ENCODE measurements at regions not wholly inside any gene's neighbourhood (a gene's known extent, or its start where the extent isn't known, plus 50 kb on each side); places are given as distances from the start of the nearest gene placed in this dataset.

DNA sequence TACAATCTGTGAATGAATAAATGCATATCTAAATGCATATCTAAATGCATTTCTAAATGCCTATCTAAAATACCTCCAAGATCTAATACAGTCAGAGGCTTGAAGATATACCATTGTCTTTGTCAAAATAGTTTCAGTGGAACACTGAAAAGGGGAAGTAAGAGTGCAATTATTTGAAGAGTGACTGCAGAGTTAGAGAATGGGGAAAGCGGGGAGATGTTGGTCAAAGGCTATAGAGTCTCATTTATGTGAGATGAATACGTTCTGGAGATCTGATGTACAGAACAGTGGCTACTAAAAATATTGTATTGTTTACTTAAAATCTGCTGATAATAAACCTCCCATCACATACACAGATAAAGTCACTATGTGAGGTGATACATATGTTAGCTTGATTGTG, 1126.2 kb upstream of the CDH9 start:
- no peak for DNase-seq (ENCODE audit: low read depth)

DNA sequence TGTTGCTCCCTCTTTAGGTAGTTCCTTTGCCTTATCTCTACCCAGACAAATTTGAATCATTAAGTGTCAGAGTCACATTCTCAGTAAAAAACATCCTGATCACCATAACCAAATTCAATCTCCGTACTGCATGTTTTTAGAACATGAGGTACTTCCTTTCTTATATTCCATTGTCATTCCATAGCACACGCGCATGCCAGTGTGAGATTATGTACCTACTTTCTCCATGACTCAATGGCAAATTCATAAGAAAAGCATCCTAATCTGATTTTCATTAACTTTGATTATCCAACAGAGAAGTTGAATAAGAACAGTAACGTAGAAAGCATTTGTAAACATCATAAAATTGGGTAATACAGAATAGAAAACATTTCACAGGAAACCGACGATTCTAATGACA, 1118.6 kb upstream of the CDH9 start:
- DNase-seq (ENCODE audit: low read depth): no peak

DNA sequence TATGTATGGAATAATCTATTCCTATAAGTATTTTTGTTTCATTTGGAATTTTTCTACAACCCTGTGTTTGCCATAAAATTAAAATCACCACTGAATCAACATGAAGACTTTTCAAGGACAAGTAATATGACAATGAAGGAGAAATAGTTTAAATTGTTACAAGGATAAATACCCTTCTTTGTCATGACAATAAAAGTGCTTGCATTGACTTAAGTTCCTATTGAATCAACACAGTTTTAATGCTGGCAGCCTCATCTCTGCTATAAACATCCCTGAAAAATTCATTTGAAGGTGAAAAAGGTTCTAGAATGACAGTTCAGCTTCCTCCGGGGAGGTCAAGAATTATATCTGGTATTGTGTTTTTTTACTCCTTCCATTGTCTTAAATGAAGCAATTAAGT, 1105.1 kb upstream of the CDH9 start:
- no peak for DNase-seq (ENCODE audit: low read depth)

DNA sequence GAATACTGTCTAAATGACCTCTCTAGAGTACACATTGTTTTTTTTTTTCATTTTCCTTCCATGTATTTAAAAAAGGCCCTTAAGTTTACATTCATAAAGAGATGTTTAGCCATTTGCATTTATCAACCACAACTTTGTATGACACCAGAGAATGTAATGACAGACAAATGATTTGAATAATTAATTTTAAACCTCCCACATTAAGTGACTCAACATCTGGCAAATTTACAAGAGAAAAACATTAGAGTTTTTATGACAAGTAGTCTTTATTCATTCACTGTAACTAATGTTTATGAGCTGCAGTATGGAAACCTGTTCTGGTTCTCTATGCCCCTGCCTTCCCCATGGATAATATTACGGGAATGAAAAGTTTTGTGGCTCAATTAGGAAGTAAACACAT, 1093.8 kb upstream of the CDH9 start:
- no peak for DNase-seq (ENCODE audit: low read depth)

DNA sequence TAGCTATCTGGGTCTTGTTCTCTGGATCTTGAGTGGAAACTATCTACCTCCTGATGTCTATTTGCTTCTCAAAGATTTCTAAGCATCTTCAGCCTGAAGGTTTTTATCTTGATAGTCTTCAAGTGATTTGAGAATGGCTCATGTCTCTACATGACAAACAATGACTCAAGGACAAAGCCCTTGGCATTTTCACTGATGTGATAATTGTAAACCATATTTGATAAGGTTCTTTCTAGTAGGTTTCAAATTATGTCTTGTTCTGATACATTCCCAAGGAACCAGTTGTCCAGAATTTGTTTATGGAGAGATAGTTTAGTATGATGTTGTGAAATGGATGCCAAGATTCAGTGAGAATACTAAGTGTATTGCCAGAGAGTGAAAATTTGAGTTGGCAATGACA, 1079.3 kb upstream of the CDH9 start:
- no peak for DNase-seq (ENCODE audit: low read depth)

DNA sequence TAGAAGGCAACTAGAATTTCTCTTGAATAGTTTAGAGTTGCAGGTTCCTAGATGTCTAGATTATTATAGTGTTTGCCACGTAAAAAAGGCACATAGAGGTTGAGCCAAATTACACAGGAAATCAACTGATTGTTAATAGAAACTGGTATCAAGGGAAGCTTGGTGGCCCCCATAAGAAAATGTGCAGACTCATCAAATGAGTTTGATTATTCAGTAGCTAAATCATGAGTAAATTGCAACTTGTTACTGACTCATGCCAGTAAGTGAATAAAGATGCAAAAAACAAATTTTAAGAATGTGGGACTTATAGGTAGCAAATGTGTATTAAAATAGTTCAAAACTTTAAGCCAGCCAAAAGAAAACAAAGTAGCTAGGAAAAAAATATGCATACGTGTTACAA, 1078.9 kb upstream of the CDH9 start:
- no peak for DNase-seq (ENCODE audit: low read depth)

DNA sequence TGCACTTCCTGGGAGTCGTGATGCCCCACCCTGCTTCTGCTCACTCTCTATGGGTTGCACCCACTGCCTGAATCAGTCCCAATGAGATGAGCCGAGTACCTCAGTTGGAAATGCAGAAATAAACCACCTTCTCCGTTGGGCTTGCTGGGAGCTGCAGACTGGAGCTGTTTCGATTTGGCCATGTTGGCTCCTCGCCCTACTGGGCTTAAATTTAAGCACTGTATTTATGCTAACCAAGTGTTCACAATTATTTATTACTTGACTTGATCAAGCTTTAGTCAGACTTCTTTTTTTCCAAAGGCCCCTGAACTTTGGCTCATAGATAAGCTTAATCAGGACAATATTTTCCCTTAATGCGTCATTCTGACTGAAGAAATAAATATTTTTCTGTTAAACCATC, 1072.4 kb upstream of the CDH9 start:
- no peak for DNase-seq (ENCODE audit: low read depth)

DNA sequence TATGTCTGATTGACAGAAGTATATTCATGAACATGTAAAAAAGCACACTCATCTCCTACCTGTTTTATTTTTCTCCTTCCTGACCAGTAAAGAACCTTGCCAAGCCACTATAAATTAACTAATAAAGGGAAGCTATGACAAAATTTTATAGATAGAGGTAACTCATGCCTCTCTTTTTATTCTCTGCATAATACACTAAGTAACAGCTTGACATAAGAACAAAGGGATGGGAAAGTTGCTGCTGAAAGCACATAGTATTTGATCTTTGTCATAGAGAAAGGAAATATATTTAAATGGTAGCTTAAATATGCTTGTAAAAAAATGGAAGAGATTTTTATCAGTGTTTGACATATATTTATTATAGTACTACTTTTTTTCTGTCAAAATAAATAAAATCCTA, 1065.7 kb upstream of the CDH9 start:
- DNase-seq (ENCODE audit: low read depth): no peak

DNA sequence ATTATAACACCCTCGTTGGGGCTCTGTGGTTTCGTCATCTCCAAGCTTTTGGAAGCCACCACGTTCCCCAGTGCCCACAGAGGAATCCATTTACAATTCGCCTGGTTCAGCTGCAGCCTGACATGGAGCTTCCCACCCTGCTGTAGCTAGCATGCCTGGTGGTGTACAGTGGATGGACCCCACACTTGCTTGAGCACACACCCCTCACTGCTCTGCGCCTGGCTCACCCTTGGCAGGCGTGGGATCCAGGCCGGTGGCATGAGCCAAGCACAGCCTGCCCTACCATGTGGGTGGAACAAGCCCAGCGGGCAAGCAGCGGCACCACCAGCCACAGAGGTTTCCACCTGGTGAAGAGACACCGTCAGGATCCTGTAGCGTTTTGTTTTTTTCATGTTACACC, 1045.7 kb upstream of the CDH9 start:
- no peak for DNase-seq (ENCODE audit: low read depth)

DNA sequence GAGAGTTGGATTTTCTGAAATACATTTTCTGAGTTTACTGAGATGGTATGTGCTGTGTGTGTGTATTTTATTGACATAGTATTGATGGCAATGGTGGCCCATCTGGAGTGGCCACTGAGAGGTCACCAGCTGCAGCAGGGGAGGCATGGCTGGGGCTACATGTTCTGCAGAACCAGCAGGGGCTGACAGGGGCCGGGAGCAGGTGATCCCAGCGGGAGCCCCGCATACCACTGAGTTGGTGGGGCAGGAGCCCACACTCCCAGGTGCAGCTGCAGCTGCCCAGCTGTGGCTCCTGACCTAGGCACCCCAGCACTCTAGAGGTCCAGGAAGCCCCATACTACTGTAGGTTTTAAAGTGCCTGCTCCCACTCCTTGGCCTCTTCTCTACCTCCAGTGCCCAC, 1044.2 kb upstream of the CDH9 start:
- no peak for DNase-seq (ENCODE audit: low read depth)

DNA sequence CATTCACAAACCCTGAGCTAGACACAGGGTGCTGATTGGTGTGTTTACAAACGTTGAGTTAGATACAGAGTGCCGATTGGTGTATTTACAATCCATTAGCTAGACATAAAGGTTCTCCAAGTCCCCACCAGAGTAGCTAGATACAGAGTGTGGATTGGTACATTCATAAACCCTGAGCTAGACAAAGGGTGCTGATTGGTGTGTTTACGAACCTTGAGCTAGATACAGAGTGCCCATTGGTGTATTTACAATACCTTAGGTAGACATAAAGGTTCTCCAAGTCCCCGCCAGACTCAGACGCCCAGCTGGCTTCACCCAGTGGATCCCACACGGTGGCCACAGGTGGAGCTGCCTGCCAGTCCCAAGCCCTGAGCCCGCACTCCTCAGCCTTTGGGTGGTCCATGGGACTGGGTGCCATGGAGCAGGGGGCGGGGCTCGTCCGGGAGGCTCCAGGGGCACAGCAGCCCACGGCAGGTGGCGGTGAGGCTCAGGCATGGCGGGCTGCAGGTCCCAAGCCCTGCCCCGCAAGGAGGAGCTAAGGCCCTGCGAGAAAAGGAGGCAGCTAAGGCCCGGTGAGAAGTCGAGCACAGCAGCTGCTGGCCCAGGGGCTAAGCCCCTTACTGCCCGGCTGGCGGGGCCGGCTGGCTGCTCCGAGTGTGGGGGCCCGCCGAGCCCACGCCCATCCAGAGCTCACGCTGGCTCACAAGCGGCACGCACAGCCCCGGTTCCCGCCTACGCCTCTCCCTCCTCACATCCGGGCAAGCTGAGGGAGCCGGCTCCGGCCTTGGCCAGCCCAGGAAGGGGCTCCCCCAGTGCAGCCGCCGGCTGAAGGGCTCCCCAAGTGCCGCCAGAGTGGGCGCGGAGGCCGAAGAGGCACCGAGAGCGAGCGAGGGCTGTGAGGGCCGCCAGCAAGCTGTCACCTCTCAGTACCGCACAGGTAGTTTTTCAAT, 1039.2 kb upstream of the CDH9 start:
- DNase-seq (ENCODE audit: low read depth): no peak

DNA sequence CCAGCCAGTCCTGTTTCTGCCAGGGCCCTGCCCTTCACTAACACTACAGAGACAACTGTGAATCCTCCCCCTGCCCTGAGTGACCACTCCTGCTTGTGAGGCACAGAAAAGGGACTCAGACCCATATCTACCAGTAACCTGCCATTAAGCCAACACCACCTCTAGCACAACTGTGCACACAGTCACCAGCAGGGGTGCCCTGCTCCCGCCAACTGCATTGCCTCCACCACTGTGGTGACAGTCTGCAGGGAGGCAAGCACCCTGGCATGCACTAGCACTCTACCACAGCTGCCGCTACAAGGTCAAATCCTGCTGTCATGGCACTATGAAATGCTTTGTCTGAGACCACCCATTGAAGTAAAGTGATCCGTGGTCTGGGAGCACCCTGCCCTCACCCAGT, 1028.5 kb upstream of the CDH9 start:
- no peak for DNase-seq (ENCODE audit: low read depth)

DNA sequence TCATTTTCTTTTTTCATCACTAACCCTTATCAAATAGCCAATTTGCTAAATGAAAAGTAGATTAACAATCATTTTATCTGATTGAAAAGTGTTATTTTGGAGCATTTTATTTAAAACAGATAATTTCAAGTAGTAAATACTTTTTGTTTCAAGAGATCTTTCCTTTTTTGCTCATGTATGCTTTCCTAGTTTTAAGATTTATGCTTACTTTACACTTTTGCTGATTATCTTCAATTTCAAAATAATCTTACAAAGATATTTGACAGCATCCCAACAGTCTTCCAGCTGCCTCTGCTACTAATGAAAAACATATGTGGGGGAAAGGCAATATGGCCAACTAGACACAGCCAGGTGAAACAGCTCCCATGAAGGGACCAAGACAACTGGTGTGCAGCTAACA, 1027.3 kb upstream of the CDH9 start:
- no peak for DNase-seq (ENCODE audit: low read depth)

DNA sequence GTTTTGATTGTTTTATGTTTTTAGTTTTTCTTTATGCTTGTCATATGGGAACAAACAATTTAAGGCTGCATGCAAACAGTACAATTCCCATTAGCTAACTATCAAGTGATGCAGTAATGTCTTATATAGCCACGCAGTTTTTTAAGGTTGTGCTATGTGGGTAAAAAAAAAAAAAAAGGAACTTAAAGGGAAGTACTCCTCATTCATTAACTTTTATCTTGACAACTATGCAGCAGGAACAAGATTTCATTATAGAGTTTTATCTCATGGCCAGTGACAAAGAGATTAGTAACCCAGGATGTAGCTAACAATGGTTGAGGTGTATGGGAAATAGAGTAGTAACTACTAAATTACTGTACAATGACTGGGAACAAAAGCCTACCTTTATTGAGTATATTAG, 1008.2 kb upstream of the CDH9 start:
- no peak for DNase-seq (ENCODE audit: low read depth)

DNA sequence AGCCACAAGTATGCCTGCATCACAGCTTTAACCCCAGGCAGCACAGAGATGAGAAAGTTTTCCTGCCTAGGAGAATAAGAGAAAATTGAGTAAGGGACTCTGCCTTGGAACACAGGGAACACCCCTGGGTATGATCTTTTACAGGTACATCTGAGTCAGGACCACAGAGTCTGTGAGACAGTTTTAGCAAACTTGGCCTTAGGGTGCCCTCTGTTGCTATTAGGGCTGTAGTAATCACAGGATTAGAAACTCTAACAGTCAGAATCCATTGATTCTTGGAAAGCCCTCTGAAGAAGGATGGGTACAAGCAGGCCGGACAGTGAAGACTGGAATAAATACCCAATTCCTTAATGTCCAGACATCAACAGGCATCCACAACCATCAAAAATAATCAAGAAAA, 989.5 kb upstream of the CDH9 start:
- DNase-seq (ENCODE audit: low read depth): no peak

DNA sequence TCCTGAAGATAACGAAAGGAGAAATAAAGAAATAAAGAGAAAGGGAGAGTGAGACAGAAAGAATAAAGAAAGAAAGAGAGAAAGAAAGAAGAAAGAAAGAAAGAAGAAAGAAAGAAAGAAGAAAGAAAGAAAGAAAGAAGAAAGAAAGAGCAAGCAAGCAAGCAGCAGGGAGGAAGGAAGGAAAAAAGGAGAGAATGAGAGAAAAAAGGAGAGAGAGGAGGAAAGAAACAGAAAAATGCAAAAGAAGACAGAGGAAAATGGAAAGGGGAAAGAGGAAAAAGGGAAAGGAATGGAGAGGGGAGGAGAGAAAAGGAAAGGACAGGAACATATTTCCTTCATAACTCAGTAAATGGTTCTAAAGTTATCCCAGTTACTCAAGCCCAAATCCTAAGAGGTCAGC, 978.8 kb upstream of the CDH9 start:
- no peak for DNase-seq (ENCODE audit: low read depth)

DNA sequence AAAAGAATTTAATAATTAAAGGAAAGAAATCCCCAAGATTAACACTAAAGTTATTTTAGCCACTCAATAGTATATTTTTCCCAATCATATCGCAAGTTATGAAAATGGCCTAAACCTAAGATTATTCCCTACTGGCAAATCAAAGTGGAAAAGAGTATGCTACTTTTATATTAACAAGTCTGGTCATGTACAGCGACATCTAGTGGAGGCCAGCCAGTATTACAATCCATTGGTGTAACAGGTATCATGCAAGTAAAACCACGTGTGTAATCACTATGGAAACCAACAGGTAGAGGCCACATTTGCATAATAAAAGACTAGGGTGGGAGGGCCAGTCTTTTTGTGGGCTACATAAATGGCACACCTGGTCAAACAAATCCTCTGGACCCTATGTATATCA, 976.4 kb upstream of the CDH9 start:
- DNase-seq (ENCODE audit: low read depth): no peak

DNA sequence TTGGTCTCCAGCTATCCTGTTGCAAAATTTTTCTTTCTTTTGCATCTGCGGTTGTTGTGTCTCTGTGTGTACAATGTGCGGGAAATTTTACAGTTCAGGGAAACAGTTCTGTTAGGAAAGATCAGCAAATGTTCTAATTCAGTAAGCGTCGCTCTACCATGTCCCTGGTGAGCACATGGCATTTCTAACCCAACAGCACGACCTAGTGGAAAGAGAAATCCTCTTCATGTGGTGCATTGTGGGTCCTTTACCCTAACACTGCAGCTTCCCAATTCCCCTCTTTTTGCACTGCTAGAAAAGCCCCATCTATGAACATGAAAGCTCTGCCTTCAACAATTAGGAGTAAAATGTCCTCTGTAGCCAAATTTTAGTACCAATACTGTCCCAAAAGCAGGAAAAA, 974.2 kb upstream of the CDH9 start:
- DNase-seq (ENCODE audit: low read depth): no peak

DNA sequence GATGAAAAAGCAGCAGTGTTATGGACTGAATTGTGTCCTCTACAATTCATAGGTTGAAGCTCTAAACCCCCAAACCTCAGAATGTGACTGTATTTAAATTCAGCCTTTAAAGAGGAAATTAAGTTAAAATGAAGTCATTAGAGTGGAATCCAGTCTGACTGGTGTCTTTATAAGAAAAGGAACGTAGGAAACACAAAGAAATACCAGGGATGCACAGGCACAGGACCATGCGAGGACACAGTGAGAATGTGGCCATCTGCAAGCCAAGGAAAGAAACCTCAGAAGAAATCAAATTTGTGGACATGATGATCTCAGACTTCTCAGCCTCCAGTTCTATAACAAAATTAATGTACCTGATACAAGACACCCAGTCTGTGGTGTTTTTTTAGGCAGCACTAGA, 971.2 kb upstream of the CDH9 start:
- no peak for DNase-seq (ENCODE audit: low read depth)

DNA sequence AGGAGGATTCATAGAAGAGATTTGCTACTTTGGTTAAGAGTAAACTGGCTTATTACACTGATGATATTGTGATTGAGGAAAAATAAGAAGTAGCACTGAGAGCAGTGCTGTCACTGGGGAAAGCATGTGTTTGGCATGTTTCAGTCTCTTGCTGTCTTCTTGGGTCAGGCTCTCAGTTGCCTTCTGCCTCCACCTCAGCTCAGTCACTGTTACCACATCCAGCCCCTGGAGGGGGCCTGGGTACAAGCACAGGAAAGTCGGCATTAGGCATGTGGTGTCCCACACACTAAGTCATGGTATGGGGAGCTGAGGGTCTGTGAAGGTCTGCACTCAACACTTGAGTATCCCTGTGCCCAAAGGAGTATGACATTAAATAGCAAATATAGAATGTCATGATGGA, 958.3 kb upstream of the CDH9 start:
- no peak for DNase-seq (ENCODE audit: low read depth)

DNA sequence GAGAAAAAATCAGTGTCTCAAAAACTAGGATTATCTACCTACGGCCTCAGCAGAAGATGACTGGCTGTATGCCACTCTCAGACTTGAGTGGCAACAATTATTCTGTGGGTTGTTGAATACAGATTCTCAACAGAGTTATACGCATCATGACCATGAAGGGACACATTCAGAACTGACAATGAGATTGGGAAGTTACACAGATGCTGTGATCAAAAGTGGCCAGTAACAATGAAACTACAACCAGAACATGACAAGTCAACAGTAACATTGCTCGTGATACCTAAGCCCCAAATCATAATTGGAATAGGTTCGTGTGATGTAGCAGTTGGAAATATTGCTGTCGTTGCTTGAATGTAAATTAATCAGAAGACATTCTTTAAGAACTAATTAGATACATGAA, 957.5 kb upstream of the CDH9 start:
- no peak for DNase-seq (ENCODE audit: low read depth)

DNA sequence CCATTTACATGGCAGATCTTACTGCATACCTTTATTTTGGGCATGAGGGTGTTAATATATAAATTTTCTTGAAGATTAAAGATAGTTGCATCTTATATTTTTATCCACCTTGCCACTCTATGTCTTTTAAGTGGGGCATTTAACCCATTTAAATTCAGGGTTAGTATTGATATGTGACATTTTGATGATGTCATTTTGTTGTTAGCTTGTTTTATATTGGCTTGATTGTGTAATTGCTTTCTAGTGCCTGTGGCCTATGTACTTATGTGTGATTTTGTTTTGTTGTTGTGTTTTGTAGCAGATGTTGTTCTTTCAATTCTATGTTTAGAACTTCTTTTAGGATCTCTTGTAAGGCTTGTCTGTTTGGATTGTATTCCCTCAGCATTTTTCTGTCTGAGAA, 939.9 kb upstream of the CDH9 start:
- no peak for DNase-seq (ENCODE audit: low read depth)

DNA sequence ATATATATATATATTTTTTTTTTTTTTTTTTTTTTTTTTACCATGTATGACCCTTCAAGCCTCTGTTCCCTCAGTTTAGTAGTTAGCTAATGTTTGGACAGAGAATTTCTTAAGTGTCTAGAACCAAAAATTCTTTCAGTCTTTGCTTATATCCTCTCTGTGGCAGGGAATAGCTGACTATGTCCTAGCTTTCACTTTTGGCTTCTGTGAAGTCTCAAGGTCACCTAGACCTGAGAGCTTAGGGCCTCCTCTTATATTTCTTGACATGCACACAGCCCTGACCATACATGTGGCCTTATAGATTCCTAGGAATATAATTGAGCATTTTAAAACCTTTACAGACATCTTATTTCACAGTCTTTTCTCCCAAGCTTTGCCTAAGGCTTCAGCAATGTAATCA, 930.8 kb upstream of the CDH9 start:
- DNase-seq (ENCODE audit: low read depth): no peak

DNA sequence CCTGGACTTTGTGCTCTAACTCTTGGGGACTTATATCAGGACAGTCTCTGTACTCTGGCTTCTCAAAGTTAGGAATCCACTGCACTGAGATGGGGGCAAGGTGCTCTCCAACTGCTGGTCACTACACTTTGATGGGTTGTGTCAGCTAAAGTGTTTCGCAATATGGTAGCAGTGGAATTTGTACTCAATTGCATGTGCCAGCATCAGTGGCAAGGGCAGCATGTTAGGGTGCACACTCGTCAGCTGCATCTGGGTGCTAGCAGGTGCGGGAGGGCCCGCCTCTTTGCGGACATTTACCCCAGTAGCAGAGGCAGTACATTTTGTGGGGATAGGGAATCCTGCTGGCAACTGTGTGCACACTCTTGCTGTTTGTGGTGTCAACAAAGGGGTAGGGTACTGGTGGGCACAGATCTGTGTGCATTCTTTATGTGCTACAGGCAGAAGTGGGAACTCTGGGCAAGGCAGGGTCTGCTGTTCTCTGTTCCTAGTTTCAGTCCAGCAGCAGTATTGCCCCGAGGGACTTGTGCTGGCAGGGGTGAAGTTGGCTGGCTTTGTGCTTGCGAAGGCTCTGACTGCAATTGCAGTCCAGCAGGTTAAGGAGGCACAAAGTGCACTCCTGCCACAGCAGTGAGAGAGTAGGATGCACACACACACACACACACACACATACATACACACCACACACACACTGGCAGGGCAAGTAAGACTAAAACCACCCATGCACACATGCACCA, 924.8 kb upstream of the CDH9 start:
- no peak for DNase-seq (ENCODE audit: low read depth)

Measured in stromal cell of bone marrow (primary cell).